RCC 7860 (cell line): ENCODE measurements at regions not wholly inside any gene's neighbourhood (a gene's known extent, or its start where the extent isn't known, plus 50 kb on each side); places are given as distances from the start of the nearest gene placed in this dataset.

ENCODE experiments used
- DNase-seq: peaks from one replicate; pipeline ENCODE4 v3.0.0-alpha.2; 2015; ENCODE audit warnings: low spot score
- FAIRE-seq: peaks from 2 replicates; lab custom pipeline; 2012; peaks lifted over from hg19 to GRCh38; lab: Jason Lieb, UNC

GRCh38 chr2:101558740-101559525 lies 84.0 kb upstream of the RFX8 start:
- DNase-seq (no peak), FAIRE-seq (no peak)

DNA sequence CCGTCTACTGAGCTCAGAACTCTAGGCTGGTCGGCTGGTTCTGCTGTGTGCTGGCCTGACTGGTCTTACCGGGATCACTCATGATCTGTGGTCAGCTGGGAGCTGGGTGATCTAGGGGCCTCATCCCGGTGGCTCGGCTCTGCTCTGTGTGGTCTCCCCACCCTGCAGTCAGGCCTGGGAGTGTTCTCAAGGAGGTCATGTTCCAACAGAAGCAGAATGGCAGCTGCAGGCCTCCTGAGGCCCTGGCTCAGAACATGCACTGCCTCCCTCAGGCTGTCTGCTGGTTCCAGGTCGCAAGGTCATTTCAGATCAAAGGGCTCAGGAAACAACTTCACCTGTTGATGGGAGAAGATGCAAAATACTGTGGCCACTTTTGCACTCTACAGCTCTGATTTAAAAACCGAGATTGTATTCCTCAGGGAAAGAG lies 81.1 kb upstream of the RFX8 start:
- FAIRE-seq = no peak
- no peak for DNase-seq

DNA sequence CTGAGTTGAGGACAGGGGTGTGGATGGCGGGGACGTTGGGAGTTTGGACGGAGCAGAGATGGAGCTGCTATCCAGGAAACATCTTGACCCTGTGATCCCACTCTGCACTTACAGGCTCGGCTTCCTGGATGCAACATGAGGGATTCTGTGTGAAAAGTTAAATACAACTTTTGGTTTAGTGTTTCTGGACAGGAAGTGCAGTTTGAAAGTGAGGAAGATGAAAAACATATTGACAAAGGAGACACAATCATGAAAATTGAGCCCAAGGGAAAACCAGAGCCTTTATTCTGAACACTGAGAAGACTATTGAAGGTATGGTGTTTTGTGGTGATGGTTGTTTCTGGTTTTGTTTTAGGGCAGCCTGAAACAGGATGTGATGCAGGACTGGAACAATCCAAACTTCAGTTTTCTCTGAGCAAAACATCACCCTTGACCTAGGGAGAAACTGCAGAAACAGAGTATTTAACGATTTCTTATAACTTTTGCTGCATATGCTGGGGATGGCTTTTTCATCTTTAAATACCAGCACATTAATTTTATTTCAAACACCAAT lies 76.5 kb upstream of the RFX8 start:
- DNase-seq (no peak), FAIRE-seq (no peak)

DNA sequence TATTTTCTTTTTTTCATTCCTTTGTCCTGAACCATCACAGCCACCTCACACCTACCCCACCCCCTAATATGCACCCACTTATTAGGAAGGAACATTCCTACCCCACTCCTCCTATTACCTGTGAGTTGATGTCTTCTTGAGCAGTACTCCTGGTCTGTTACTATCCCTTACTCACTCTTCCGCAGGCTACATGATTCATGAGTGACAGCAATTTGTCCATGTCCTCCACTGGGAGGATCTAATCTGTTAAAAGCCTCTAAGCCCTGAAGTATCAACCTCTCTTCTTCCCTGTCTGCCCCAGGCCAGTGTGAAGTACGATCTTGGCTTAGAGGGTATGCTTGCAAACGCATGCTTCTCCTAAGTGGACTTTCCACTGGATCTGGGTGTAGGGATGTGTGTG lies 75.6 kb upstream of the RFX8 start:
- DNase-seq (no peak), FAIRE-seq (no peak)

DNA sequence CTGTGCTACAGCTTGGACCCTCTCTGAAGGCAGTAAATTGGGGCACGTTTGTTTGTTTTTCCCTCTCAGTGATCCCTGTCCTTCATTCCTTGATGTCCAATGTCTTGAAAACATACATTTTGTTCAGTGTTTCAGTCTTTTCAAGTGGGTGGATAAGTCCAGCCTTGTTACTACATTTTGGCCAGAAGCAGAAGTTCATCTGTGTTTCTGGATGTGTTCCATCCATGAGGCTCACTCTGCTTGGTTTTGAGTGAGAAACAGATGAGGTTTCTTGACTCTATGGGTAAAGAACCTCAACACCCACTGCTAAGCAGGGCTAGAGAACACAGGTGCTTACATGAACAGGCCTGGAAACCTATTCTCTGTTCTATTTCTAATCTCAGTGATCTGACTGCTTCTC lies 74.5 kb upstream of the RFX8 start:
- DNase-seq = no peak
- no peak for FAIRE-seq

- FAIRE-seq (no peak), DNase-seq (no peak)
Observed at GRCh38 chr2:101546376-101547058, 71.6 kb upstream of the RFX8 start.

- no peak for DNase-seq
- no peak for FAIRE-seq
Observed at GRCh38 chr2:101545950-101546349, 71.0 kb upstream of the RFX8 start.

GRCh38 chr2:101540518-101540917 lies 65.6 kb upstream of the RFX8 start:
- DNase-seq (no peak), FAIRE-seq (no peak)

DNA sequence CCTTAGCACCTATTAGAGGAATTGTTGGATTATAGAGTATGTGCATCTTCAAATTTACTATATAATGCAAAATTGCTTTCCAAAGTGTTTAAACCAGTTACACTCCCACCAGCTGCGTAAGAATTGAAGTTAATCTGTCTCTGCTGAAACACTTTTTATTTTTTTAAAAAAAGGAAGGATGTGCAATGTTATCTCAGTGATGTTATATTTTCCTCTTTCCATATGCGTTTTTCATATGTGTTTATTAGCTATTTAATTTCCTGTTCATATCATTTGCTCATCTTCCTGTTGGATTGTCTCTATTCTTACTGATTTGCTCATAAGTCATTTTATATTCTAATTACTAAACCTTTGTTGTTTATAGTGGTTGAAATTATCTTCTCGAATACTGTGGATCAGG lies 63.2 kb upstream of the RFX8 start:
- DNase-seq (no peak), FAIRE-seq (no peak)

GRCh38 chr2:101534149-101534611 lies 59.3 kb upstream of the RFX8 start:
- no peak for FAIRE-seq
- no peak for DNase-seq

DNA sequence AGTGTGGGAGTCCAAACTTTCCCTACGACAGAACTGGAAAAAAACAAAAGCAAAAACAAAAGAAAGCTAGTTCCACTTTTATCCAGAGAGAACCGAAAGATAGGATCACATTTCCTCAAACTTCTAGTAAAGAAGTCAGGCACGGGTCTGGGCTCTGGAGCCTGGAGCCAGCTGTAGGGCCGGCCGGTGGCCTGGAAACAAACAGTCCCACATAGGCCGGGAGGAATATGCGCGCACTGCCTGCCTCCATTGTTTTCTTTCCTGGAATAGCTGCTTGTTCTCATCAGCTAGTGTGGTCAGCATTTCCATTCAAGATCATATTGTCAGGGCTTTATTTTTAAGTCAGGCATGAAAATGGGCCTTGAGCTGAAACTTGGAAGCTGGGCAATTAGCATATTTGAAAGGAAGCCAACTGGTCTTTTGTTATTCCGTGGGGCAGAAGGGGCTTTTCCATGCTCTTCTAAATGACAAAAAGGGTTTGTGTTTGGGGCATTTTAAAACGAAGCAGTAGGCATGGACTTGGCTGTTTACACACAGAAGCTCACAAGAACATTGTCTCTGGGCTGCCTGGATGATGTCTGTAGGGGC lies 58.7 kb upstream of the RFX8 start:
- DNase-seq (no peak), FAIRE-seq (no peak)

- FAIRE-seq (no peak), DNase-seq (no peak)
Observed at GRCh38 chr2:101528501-101528900, 53.6 kb upstream of the RFX8 start.

GRCh38 chr2:101524806-101525430 lies 50.0 kb upstream of the RFX8 start:
- DNase-seq (no peak), FAIRE-seq (no peak)
